ENCODE measurements at regions not wholly inside any gene's neighbourhood (a gene's known extent, or its start where the extent isn't known, plus 50 kb on each side); places are given as distances from the start of the nearest gene placed in this dataset.

GRCh38 chr2:237185553-237185925 is 99.8 kb downstream of the COPS8 start:
- no peak overlapping the region for H4K91ac ChIP-seq (ENCODE audit: low read depth, low read length, poor library complexity)
- H3K4me3 ChIP-seq (ENCODE audit: low read length in 2 of 2), result no peak overlapping the region
- no peaks in the 10 kb centered on the region for H3K9me3 ChIP-seq (replicated peaks in 1 of 2; ENCODE audit: control insufficient read depth in 2 of 2, insufficient read depth in 1 of 2, low read depth in 1 of 2, low read length in 2 of 2)
- no peak overlapping the region for H3K4me2 ChIP-seq (ENCODE audit: insufficient read depth, low read length, poor library complexity, severe bottlenecking)
- H3K4me1 ChIP-seq (ENCODE audit: control insufficient read depth in 2 of 2, insufficient read depth in 1 of 2, low read depth in 1 of 2, low read length in 2 of 2), result peaks cover 0 to 4% of the 10 kb centered on the region in 2 donors
- no peak overlapping the region for H2BK12ac ChIP-seq (ENCODE audit: low read length)
- H2AK5ac ChIP-seq (ENCODE audit: low read depth, low read length), result no peak overlapping the region
- no peak overlapping the region for H3K14ac ChIP-seq (ENCODE audit: low read length)
- H2BK5ac ChIP-seq (ENCODE audit: low read length), result no peak overlapping the region
- WGBS, 2 donors (ENCODE audit: extremely low coverage in 2 of 2, insufficient read length in 2 of 2, insufficient replicate concordance in 1 of 2), result no CpG with 5 or more reads among the region's 7 CpGs
- no peaks in the 10 kb centered on the region for H3K79me1 ChIP-seq (ENCODE audit: low read depth, low read length)
- no peak overlapping the region for H3K27ac ChIP-seq (replicated peaks; ENCODE audit: low read length)
- no peak overlapping the region for H3K4ac ChIP-seq (ENCODE audit: low read length)
- no peak for DNase-seq (ENCODE audit: low spot score)
- peaks cover 0 to 6% (median 0%) of the 10 kb centered on the region in 3 experiments for H3K27me3 ChIP-seq (ENCODE audit: control insufficient read depth in 3 of 3, insufficient read depth in 3 of 3, low read depth in 1 of 3, low read length in 3 of 3)
- H3K36me3 ChIP-seq (replicated peaks in 1 of 2; ENCODE audit: control insufficient read depth in 2 of 2, insufficient read depth in 2 of 2, low read length in 2 of 2), result no peaks in the 10 kb centered on the region
- no peak overlapping the region for H2AFZ ChIP-seq (ENCODE audit: low read length)
- H2BK120ac ChIP-seq (ENCODE audit: low read depth, low read length), result no peak overlapping the region
- no peak overlapping the region for H3K18ac ChIP-seq (ENCODE audit: low read length)
- H2BK15ac ChIP-seq (ENCODE audit: low read length), result no peak overlapping the region
- no peak overlapping the region for H4K8ac ChIP-seq (ENCODE audit: low read depth, low read length)
- H3K23ac ChIP-seq (ENCODE audit: low read depth, low read length, poor library complexity), result no peak overlapping the region
- H3K9ac ChIP-seq (ENCODE audit: low read depth, low read length, poor library complexity), result no peak overlapping the region

- H3K18ac ChIP-seq (ENCODE audit: low read length), result no peak overlapping the region
- no CpG with 5 or more reads among the region's 5 CpGs for WGBS, 2 donors (ENCODE audit: extremely low coverage in 2 of 2, insufficient read length in 2 of 2, insufficient replicate concordance in 1 of 2)
- no peak overlapping the region for H3K4ac ChIP-seq (ENCODE audit: low read length)
- no peak overlapping the region for H2AK5ac ChIP-seq (ENCODE audit: low read depth, low read length)
- H2BK12ac ChIP-seq (ENCODE audit: low read length), result no peak overlapping the region
- no peak overlapping the region for H3K27ac ChIP-seq (replicated peaks; ENCODE audit: low read length)
- peaks cover 0 to 6% (median 0%) of the 10 kb centered on the region in 3 experiments for H3K27me3 ChIP-seq (ENCODE audit: control insufficient read depth in 3 of 3, insufficient read depth in 3 of 3, low read depth in 1 of 3, low read length in 3 of 3)
- no peak overlapping the region for H2BK5ac ChIP-seq (ENCODE audit: low read length)
- no peak for DNase-seq (ENCODE audit: low spot score)
- no peak overlapping the region for H2BK120ac ChIP-seq (ENCODE audit: low read depth, low read length)
- no peak overlapping the region for H2AFZ ChIP-seq (ENCODE audit: low read length)
- H3K36me3 ChIP-seq (replicated peaks in 1 of 2; ENCODE audit: control insufficient read depth in 2 of 2, insufficient read depth in 2 of 2, low read length in 2 of 2), result no peaks in the 10 kb centered on the region
- no peak overlapping the region for H4K8ac ChIP-seq (ENCODE audit: low read depth, low read length)
- H3K4me2 ChIP-seq (ENCODE audit: insufficient read depth, low read length, poor library complexity, severe bottlenecking), result no peak overlapping the region
- no peaks in the 10 kb centered on the region for H3K79me1 ChIP-seq (ENCODE audit: low read depth, low read length)
- H3K9me3 ChIP-seq (replicated peaks in 1 of 2; ENCODE audit: control insufficient read depth in 2 of 2, insufficient read depth in 1 of 2, low read depth in 1 of 2, low read length in 2 of 2), result peaks cover 0 to 2% of the 10 kb centered on the region in 2 donors
- H3K23ac ChIP-seq (ENCODE audit: low read depth, low read length, poor library complexity), result no peak overlapping the region
- H3K4me3 ChIP-seq (ENCODE audit: low read length in 2 of 2), result no peak overlapping the region
- H3K14ac ChIP-seq (ENCODE audit: low read length), result no peak overlapping the region
- H3K4me1 ChIP-seq (ENCODE audit: control insufficient read depth in 2 of 2, insufficient read depth in 1 of 2, low read depth in 1 of 2, low read length in 2 of 2), result peaks cover 0 to 6% of the 10 kb centered on the region in 2 donors
- H2BK15ac ChIP-seq (ENCODE audit: low read length), result no peak overlapping the region
- no peak overlapping the region for H3K9ac ChIP-seq (ENCODE audit: low read depth, low read length, poor library complexity)
- H4K91ac ChIP-seq (ENCODE audit: low read depth, low read length, poor library complexity), result no peak overlapping the region
Measured at GRCh38 chr2:237189799-237190198, 104.1 kb downstream of the COPS8 start.

DNA sequence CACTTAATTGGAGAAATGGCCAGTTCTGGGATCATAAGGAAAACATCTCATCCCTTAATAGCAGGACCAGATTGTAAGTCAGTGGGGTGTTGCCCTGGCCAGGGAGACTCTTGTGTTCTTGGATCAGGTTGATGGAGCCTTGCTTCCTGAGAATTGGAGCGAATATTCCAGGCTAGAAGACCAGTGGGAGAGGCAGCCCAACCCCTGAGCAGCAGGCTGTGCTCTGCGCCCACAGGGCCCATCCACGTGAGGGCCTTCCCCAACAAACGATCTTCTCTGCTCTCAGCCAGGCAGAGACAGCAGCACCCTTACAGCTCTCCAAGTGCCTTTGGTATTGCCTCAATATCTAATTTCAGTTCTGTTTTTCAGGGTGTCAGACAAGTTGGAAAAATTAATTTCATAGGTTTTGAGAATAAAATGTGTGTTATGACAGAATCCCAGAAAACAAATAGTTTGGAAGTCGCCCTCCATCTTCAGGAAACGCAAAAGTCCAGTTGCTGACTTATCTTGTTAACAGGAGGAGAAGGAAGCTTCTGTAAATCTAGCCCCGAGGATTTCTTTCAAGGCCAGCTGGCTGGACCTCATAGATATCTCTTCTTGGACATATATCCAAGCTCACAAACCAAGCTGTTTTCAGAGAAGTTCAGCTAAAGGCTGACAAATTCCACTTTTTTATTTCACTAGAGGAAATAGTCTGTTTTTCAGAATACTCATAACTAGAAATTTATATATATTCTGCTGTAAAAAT is 105.5 kb downstream of the COPS8 start:
- Histone ChIP-seq H3K79me1 (ENCODE audit: low read depth, low read length) (no peaks in the 10 kb centered on the region), H3K4me1 (ENCODE audit: control insufficient read depth in 2 of 2, insufficient read depth in 1 of 2, low read depth in 1 of 2, low read length in 2 of 2) (peaks cover 0 to 6% of the 10 kb centered on the region in 2 donors), H3K23ac (ENCODE audit: low read depth, low read length, poor library complexity) (no peak overlapping the region), H3K18ac (ENCODE audit: low read length) (no peak overlapping the region), H4K8ac (ENCODE audit: low read depth, low read length) (no peak overlapping the region), H3K4me3 (ENCODE audit: low read length in 2 of 2) (no peak overlapping the region), H3K9me3 (replicated peaks in 1 of 2; ENCODE audit: control insufficient read depth in 2 of 2, insufficient read depth in 1 of 2, low read depth in 1 of 2, low read length in 2 of 2) (peaks cover 0 to 2% of the 10 kb centered on the region in 2 donors), H3K36me3 (replicated peaks in 1 of 2; ENCODE audit: control insufficient read depth in 2 of 2, insufficient read depth in 2 of 2, low read length in 2 of 2) (no peaks in the 10 kb centered on the region), H3K9ac (ENCODE audit: low read depth, low read length, poor library complexity) (no peak overlapping the region), H2BK120ac (ENCODE audit: low read depth, low read length) (no peak overlapping the region), H3K27ac (replicated peaks; ENCODE audit: low read length) (no peak overlapping the region), H2AFZ (ENCODE audit: low read length) (no peak overlapping the region), H4K91ac (ENCODE audit: low read depth, low read length, poor library complexity) (no peak overlapping the region), H2AK5ac (ENCODE audit: low read depth, low read length) (no peak overlapping the region), H2BK15ac (ENCODE audit: low read length) (no peak overlapping the region), H2BK5ac (ENCODE audit: low read length) (no peak overlapping the region), H2BK12ac (ENCODE audit: low read length) (no peak overlapping the region), H3K4me2 (ENCODE audit: insufficient read depth, low read length, poor library complexity, severe bottlenecking) (no peak overlapping the region), H3K27me3 (ENCODE audit: control insufficient read depth in 3 of 3, insufficient read depth in 3 of 3, low read depth in 1 of 3, low read length in 3 of 3) (peaks cover 0 to 11% (median 0%) of the 10 kb centered on the region in 3 experiments), H3K14ac (ENCODE audit: low read length) (no peak overlapping the region), H3K4ac (ENCODE audit: low read length) (no peak overlapping the region)
- no peak for DNase-seq (ENCODE audit: low spot score)
- WGBS, 2 donors (ENCODE audit: extremely low coverage in 2 of 2, insufficient read length in 2 of 2, insufficient replicate concordance in 1 of 2), result no CpG with 5 or more reads among the region's 7 CpGs

DNA sequence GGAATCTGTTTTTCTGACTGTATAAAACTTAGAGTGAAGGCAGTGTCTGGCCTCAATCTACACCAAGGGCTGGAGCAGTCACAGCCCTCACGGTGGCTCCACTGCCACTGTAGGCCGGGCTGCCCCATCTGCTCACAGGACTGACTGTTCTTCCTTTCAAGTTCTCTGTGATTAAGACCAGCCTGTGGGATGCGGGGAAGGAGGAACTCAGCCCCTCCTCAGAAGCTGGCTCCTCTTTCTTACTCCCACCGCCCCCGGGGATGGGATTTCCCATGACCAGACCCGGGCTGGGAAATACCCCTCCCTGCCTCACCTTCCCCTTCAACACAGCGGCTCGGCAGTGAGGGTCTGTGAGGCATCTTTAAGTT is 106.0 kb downstream of the COPS8 start:
- H3K23ac ChIP-seq (ENCODE audit: low read depth, low read length, poor library complexity), result no peak overlapping the region
- H2AFZ ChIP-seq (ENCODE audit: low read length), result no peak overlapping the region
- DNase-seq (ENCODE audit: low spot score), result no peak
- no peak overlapping the region for H3K18ac ChIP-seq (ENCODE audit: low read length)
- no peak overlapping the region for H2BK120ac ChIP-seq (ENCODE audit: low read depth, low read length)
- no peak overlapping the region for H3K27ac ChIP-seq (replicated peaks; ENCODE audit: low read length)
- H4K8ac ChIP-seq (ENCODE audit: low read depth, low read length), result no peak overlapping the region
- H3K4me1 ChIP-seq (ENCODE audit: control insufficient read depth in 2 of 2, insufficient read depth in 1 of 2, low read depth in 1 of 2, low read length in 2 of 2), result peaks cover 0 to 5% of the 10 kb centered on the region in 2 donors
- no peaks in the 10 kb centered on the region for H3K36me3 ChIP-seq (replicated peaks in 1 of 2; ENCODE audit: control insufficient read depth in 2 of 2, insufficient read depth in 2 of 2, low read length in 2 of 2)
- H4K91ac ChIP-seq (ENCODE audit: low read depth, low read length, poor library complexity), result no peak overlapping the region
- no peak overlapping the region for H2BK15ac ChIP-seq (ENCODE audit: low read length)
- no peak overlapping the region for H2BK12ac ChIP-seq (ENCODE audit: low read length)
- no peak overlapping the region for H3K4ac ChIP-seq (ENCODE audit: low read length)
- no peak overlapping the region for H2BK5ac ChIP-seq (ENCODE audit: low read length)
- H3K79me1 ChIP-seq (ENCODE audit: low read depth, low read length), result no peaks in the 10 kb centered on the region
- no CpG with 5 or more reads among the region's 8 CpGs for WGBS, 2 donors (ENCODE audit: extremely low coverage in 2 of 2, insufficient read length in 2 of 2, insufficient replicate concordance in 1 of 2)
- H3K14ac ChIP-seq (ENCODE audit: low read length), result no peak overlapping the region
- H3K9ac ChIP-seq (ENCODE audit: low read depth, low read length, poor library complexity), result no peak overlapping the region
- no peak overlapping the region for H3K4me3 ChIP-seq (ENCODE audit: low read length in 2 of 2)
- H3K9me3 ChIP-seq (replicated peaks in 1 of 2; ENCODE audit: control insufficient read depth in 2 of 2, insufficient read depth in 1 of 2, low read depth in 1 of 2, low read length in 2 of 2), result peaks cover 0 to 2% of the 10 kb centered on the region in 2 donors
- no peak overlapping the region for H3K4me2 ChIP-seq (ENCODE audit: insufficient read depth, low read length, poor library complexity, severe bottlenecking)
- peaks cover 0 to 13% (median 0%) of the 10 kb centered on the region in 3 experiments for H3K27me3 ChIP-seq (ENCODE audit: control insufficient read depth in 3 of 3, insufficient read depth in 3 of 3, low read depth in 1 of 3, low read length in 3 of 3)
- no peak overlapping the region for H2AK5ac ChIP-seq (ENCODE audit: low read depth, low read length)
